ENCODE measurements at regions not wholly inside any gene's neighbourhood (a gene's known extent, or its start where the extent isn't known, plus 50 kb on each side); places are given as distances from the start of the nearest gene placed in this dataset.

DNA sequence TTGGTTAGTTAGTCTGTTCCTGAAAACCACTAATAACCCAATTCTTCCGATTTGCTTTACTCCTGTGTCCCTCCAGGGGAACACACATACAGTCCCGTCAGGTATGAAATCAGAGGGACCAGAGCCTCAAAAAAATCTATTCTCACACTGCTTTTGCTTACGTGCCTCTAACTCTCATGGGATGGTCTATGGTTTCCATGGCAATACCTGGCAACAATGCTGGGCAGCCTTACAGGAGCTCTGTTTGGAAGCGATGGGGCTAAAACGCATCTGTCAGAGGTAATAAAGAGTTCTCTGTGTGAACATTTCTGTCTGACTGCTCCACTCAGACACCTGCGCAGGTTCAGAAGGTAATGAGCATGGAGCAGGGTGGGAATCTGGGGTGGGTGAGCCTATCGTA is 376.2 kb downstream of the GXYLT1 start:
- H3K36me3 ChIP-seq (ENCODE audit: control insufficient read depth in 1 of 2, insufficient read depth in 2 of 2, low read depth in 1 of 2, low read length in 2 of 2): no peaks in the 10 kb centered on the region
- H3K27me3 ChIP-seq (ENCODE audit: control insufficient read depth in 1 of 2, insufficient read depth in 1 of 2, low read length in 2 of 2): no peaks in the 10 kb centered on the region
- H2BK12ac ChIP-seq (ENCODE audit: low read length in 2 of 2): no peak overlapping the region
- H3K79me1 ChIP-seq (replicated peaks; ENCODE audit: low read length, poor library complexity, severe bottlenecking): no peaks in the 10 kb centered on the region
- DNase-seq: no peak
- H2AFZ ChIP-seq (ENCODE audit: low read depth, low read length): no peak overlapping the region
- H3K9me3 ChIP-seq (ENCODE audit: control insufficient read depth, low read length): peaks cover 4% of the 10 kb centered on the region
- no peak overlapping the region for H4K91ac ChIP-seq (ENCODE audit: low read length)
- WGBS: 88% methylated on average over 7 of the region's 7 CpGs
- H3K4ac ChIP-seq (ENCODE audit: low read depth in 1 of 2, low read length in 2 of 2): no peak overlapping the region
- no peaks in the 10 kb centered on the region for H3K4me1 ChIP-seq (ENCODE audit: control insufficient read depth, insufficient read depth, low read depth, low read length)
- no peak overlapping the region for H3K27ac ChIP-seq (ENCODE audit: low read length, poor library complexity, severe bottlenecking)
- H3K14ac ChIP-seq (ENCODE audit: low read length in 2 of 2): no peak overlapping the region
- no peak overlapping the region for H2BK15ac ChIP-seq (ENCODE audit: low read depth, poor library complexity, severe bottlenecking)
- no peak overlapping the region for H2AK5ac ChIP-seq (ENCODE audit: low read length, severe bottlenecking)
- H3K4me3 ChIP-seq (ENCODE audit: insufficient read depth in 1 of 2, low read depth in 1 of 2, low read length in 2 of 2): no peak overlapping the region
- no peak overlapping the region for H3K4me2 ChIP-seq (ENCODE audit: low read length, poor library complexity, severe bottlenecking)
- no peak overlapping the region for H3K9ac ChIP-seq (ENCODE audit: low read length)
- H2BK120ac ChIP-seq (ENCODE audit: low read depth, low read length): no peak overlapping the region
- no peak overlapping the region for H3K18ac ChIP-seq (ENCODE audit: low read depth in 1 of 2, low read length in 2 of 2)
- H4K8ac ChIP-seq (ENCODE audit: low read length): no peak overlapping the region
- no peak overlapping the region for H2BK5ac ChIP-seq (ENCODE audit: low read depth, low read length, poor library complexity, severe bottlenecking)
- no peak overlapping the region for H3K23ac ChIP-seq (ENCODE audit: low read length in 2 of 2)

DNA sequence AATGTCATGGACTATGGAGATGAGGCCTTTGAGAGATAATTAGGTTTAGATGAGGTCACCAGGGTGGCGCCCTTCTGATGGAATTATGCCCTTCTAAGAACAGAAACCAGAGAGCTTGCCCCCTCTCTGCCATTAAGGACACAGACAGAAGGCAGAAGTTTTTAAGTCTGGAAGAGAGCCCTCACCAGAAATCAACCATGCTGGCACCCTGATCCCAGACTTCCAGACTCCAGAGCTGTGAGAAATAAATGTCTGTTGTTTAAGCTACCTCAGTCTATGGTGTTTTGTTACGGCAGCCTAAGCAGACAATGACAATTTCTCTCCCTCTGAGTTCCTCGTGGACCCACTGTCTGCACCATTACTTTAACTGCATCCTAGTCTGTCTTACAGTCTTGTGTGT is 382.0 kb downstream of the GXYLT1 start:
- no peak for DNase-seq
- 89% methylated on average over 1 of the region's 3 CpGs for WGBS

DNA sequence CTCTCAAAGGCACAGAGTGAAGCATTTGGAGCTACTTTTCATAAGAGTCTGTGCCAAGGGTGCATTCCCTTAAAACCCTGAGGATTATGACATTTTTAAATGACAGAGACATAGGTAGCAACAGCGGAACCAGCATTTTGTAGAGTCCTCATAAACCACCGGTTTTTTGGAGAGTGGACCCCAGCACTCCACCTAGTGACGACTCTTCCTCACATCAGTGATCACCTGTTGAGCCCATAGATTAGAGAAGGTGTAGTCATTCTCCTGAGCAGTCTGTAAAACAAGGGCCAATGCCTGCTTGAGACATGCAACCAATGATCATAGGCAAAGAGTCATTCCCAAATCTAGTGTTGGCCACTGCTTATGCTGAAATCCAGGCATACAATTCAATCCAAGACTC is 399.1 kb downstream of the GXYLT1 start:
- no peak overlapping the region for H3K4me3 ChIP-seq (ENCODE audit: insufficient read depth in 1 of 2, low read depth in 1 of 2, low read length in 2 of 2)
- H3K27ac ChIP-seq (ENCODE audit: low read length, poor library complexity, severe bottlenecking): no peak overlapping the region
- no peak overlapping the region for H4K8ac ChIP-seq (ENCODE audit: low read length)
- no peak overlapping the region for H3K23ac ChIP-seq (ENCODE audit: low read length in 2 of 2)
- H2BK5ac ChIP-seq (ENCODE audit: low read depth, low read length, poor library complexity, severe bottlenecking): no peak overlapping the region
- no peak overlapping the region for H3K9ac ChIP-seq (ENCODE audit: low read length)
- no peak overlapping the region for H2BK12ac ChIP-seq (ENCODE audit: low read length in 2 of 2)
- no peak overlapping the region for H3K14ac ChIP-seq (ENCODE audit: low read length in 2 of 2)
- no peaks in the 10 kb centered on the region for H3K36me3 ChIP-seq (ENCODE audit: control insufficient read depth in 1 of 2, insufficient read depth in 2 of 2, low read depth in 1 of 2, low read length in 2 of 2)
- H2AK5ac ChIP-seq (ENCODE audit: low read length, severe bottlenecking): no peak overlapping the region
- H4K91ac ChIP-seq (ENCODE audit: low read length): no peak overlapping the region
- no peak overlapping the region for H2BK120ac ChIP-seq (ENCODE audit: low read depth, low read length)
- H3K4ac ChIP-seq (ENCODE audit: low read depth in 1 of 2, low read length in 2 of 2): no peak overlapping the region
- no peak overlapping the region for H2BK15ac ChIP-seq (ENCODE audit: low read depth, poor library complexity, severe bottlenecking)
- H3K4me2 ChIP-seq (ENCODE audit: low read length, poor library complexity, severe bottlenecking): no peak overlapping the region
- H2AFZ ChIP-seq (ENCODE audit: low read depth, low read length): no peak overlapping the region
- no peaks in the 10 kb centered on the region for H3K4me1 ChIP-seq (ENCODE audit: control insufficient read depth, insufficient read depth, low read depth, low read length)
- DNase-seq: no peak
- WGBS: 45% methylated on average over 3 of the region's 3 CpGs
- no peaks in the 10 kb centered on the region for H3K79me1 ChIP-seq (replicated peaks; ENCODE audit: low read length, poor library complexity, severe bottlenecking)
- H3K18ac ChIP-seq (ENCODE audit: low read depth in 1 of 2, low read length in 2 of 2): no peak overlapping the region
- H3K27me3 ChIP-seq (ENCODE audit: control insufficient read depth in 1 of 2, insufficient read depth in 1 of 2, low read length in 2 of 2): no peaks in the 10 kb centered on the region
- H3K9me3 ChIP-seq (ENCODE audit: control insufficient read depth, low read length): no peaks in the 10 kb centered on the region

More for the DNA sequence above, 382.0 kb downstream of the GXYLT1 start:
- Histone ChIP-seq H3K18ac (ENCODE audit: low read depth in 1 of 2, low read length in 2 of 2) (no peak overlapping the region), H3K23ac (ENCODE audit: low read length in 2 of 2) (no peak overlapping the region), H3K79me1 (replicated peaks; ENCODE audit: low read length, poor library complexity, severe bottlenecking) (no peaks in the 10 kb centered on the region), H3K4me1 (ENCODE audit: control insufficient read depth, insufficient read depth, low read depth, low read length) (no peaks in the 10 kb centered on the region), H3K27me3 (ENCODE audit: control insufficient read depth in 1 of 2, insufficient read depth in 1 of 2, low read length in 2 of 2) (no peaks in the 10 kb centered on the region), H2AK5ac (ENCODE audit: low read length, severe bottlenecking) (no peak overlapping the region), H3K27ac (ENCODE audit: low read length, poor library complexity, severe bottlenecking) (no peak overlapping the region), H2BK12ac (ENCODE audit: low read length in 2 of 2) (no peak overlapping the region), H3K9me3 (ENCODE audit: control insufficient read depth, low read length) (peaks cover 3% of the 10 kb centered on the region), H3K4me2 (ENCODE audit: low read length, poor library complexity, severe bottlenecking) (no peak overlapping the region), H3K36me3 (ENCODE audit: control insufficient read depth in 1 of 2, insufficient read depth in 2 of 2, low read depth in 1 of 2, low read length in 2 of 2) (no peaks in the 10 kb centered on the region), H2BK15ac (ENCODE audit: low read depth, poor library complexity, severe bottlenecking) (no peak overlapping the region), H4K8ac (ENCODE audit: low read length) (no peak overlapping the region), H3K4ac (ENCODE audit: low read depth in 1 of 2, low read length in 2 of 2) (no peak overlapping the region), H2BK5ac (ENCODE audit: low read depth, low read length, poor library complexity, severe bottlenecking) (no peak overlapping the region), H3K4me3 (ENCODE audit: insufficient read depth in 1 of 2, low read depth in 1 of 2, low read length in 2 of 2) (no peak overlapping the region), H2AFZ (ENCODE audit: low read depth, low read length) (no peak overlapping the region), H2BK120ac (ENCODE audit: low read depth, low read length) (no peak overlapping the region), H3K9ac (ENCODE audit: low read length) (no peak overlapping the region), H4K91ac (ENCODE audit: low read length) (no peak overlapping the region), H3K14ac (ENCODE audit: low read length in 2 of 2) (no peak overlapping the region)

DNA sequence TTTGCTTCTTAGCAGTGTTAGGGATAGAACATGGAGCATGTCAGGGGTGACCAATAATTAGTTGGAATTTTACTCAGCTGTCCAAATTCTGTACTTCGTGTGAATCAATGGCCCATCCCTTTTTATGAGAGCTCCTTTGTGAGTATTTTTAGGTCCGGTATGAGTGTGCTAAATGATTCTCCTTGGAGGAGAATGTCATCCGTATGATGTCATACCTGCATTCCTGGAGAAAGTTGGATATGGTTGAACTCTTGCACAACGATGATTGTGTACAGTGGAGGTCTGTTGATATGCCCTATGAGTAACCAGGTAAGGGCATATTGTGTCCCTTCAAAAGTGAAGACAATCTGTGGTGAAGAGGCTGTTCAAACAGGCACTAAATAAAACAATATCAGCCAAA is 400.8 kb downstream of the GXYLT1 start:
- no peak for DNase-seq
- Histone ChIP-seq H3K4ac (ENCODE audit: low read depth in 1 of 2, low read length in 2 of 2) (no peak overlapping the region), H3K79me1 (replicated peaks; ENCODE audit: low read length, poor library complexity, severe bottlenecking) (no peaks in the 10 kb centered on the region), H3K4me2 (ENCODE audit: low read length, poor library complexity, severe bottlenecking) (no peak overlapping the region), H2BK12ac (ENCODE audit: low read length in 2 of 2) (no peak overlapping the region), H3K9me3 (ENCODE audit: control insufficient read depth, low read length) (no peaks in the 10 kb centered on the region), H3K27me3 (ENCODE audit: control insufficient read depth in 1 of 2, insufficient read depth in 1 of 2, low read length in 2 of 2) (no peaks in the 10 kb centered on the region), H2BK120ac (ENCODE audit: low read depth, low read length) (no peak overlapping the region), H3K4me1 (ENCODE audit: control insufficient read depth, insufficient read depth, low read depth, low read length) (no peaks in the 10 kb centered on the region), H2AK5ac (ENCODE audit: low read length, severe bottlenecking) (no peak overlapping the region), H3K27ac (ENCODE audit: low read length, poor library complexity, severe bottlenecking) (no peak overlapping the region), H3K36me3 (ENCODE audit: control insufficient read depth in 1 of 2, insufficient read depth in 2 of 2, low read depth in 1 of 2, low read length in 2 of 2) (no peaks in the 10 kb centered on the region), H4K8ac (ENCODE audit: low read length) (no peak overlapping the region), H3K9ac (ENCODE audit: low read length) (no peak overlapping the region), H3K18ac (ENCODE audit: low read depth in 1 of 2, low read length in 2 of 2) (no peak overlapping the region), H2AFZ (ENCODE audit: low read depth, low read length) (no peak overlapping the region), H4K91ac (ENCODE audit: low read length) (no peak overlapping the region), H3K14ac (ENCODE audit: low read length in 2 of 2) (no peak overlapping the region), H3K4me3 (ENCODE audit: insufficient read depth in 1 of 2, low read depth in 1 of 2, low read length in 2 of 2) (no peak overlapping the region), H2BK15ac (ENCODE audit: low read depth, poor library complexity, severe bottlenecking) (no peak overlapping the region), H3K23ac (ENCODE audit: low read length in 2 of 2) (no peak overlapping the region), H2BK5ac (ENCODE audit: low read depth, low read length, poor library complexity, severe bottlenecking) (no peak overlapping the region)
- 82% methylated on average over 4 of the region's 4 CpGs for WGBS

All from mesenchymal stem cell (in vitro differentiated cells and primary cell).